ENCODE measurements at regions not wholly inside any gene's neighbourhood (a gene's known extent, or its start where the extent isn't known, plus 50 kb on each side); places are given as distances from the start of the nearest gene placed in this dataset.
A peak's percentile ranks its signal among the peaks of the same experiment; 100 is the strongest.

DNA sequence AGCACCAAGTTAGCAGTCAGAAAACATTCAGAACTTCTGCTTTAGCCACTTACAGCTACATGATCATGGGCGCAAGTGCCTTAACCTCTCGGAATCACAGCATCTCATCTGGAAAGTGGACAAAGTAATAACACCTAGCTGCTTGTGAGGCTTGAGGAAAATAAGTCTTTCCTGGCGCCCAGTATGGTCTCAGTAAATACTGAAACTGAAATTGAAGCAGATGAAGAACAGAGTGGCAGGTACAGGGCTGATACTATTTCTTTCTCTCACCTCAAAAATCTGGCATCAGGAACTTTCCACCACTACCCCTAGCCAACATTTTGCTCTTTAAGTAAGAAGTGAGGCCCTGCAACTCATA lies 129.7 kb upstream of the FUT8 start:
- Histone ChIP-seq H3K36me3 (ENCODE audit: control insufficient read depth, insufficient read depth, low read length) (no peaks in the 10 kb centered on the region), H3K4me1 (ENCODE audit: control insufficient read depth, insufficient read depth, low read length) (peaks cover 4% of the 10 kb centered on the region; the same call in 1 of the 2 replicates), H3K27me3 (ENCODE audit: control insufficient read depth, insufficient read depth, low read length) (no peaks in the 10 kb centered on the region), H3K9me3 (ENCODE audit: control insufficient read depth, insufficient read depth, low read depth, low read length) (no peaks in the 10 kb centered on the region), H3K27ac (ENCODE audit: low read length) (no peak overlapping the region), H3K4me3 (ENCODE audit: low read depth in 2 of 2, low read length in 2 of 2) (peak overlapping the region in 1 of 2 experiments; percentile 53; a peak in 2 of 4 replicates)
- in situ Hi-C loops (cut with HindIII; ENCODE audit: low pct_unique_long_range_greater_than_20kb, low sequenced_read_pairs): no loop called here
- peak; percentile 39; the same call in 1 of the 2 replicates for ATAC-seq
- POLR2A ChIA-PET: no interaction called here
- no peak for DNase-seq (ENCODE audit: low read depth, low spot score)
- no peak for TF ChIP-seq SIN3A (IDR thresholded peaks at IDR 0.05; ENCODE audit: borderline replicate concordance, insufficient read depth, low read depth, low read length)
- no peak for TF ChIP-seq TCF7L2 (IDR thresholded peaks at IDR 0.05; ENCODE audit: low read depth, low read length)
- no peak for TF ChIP-seq POLR2AphosphoS5 (IDR thresholded peaks at IDR 0.05; ENCODE audit: low read depth, low read length)
- TF ChIP-seq, protein P1, sequence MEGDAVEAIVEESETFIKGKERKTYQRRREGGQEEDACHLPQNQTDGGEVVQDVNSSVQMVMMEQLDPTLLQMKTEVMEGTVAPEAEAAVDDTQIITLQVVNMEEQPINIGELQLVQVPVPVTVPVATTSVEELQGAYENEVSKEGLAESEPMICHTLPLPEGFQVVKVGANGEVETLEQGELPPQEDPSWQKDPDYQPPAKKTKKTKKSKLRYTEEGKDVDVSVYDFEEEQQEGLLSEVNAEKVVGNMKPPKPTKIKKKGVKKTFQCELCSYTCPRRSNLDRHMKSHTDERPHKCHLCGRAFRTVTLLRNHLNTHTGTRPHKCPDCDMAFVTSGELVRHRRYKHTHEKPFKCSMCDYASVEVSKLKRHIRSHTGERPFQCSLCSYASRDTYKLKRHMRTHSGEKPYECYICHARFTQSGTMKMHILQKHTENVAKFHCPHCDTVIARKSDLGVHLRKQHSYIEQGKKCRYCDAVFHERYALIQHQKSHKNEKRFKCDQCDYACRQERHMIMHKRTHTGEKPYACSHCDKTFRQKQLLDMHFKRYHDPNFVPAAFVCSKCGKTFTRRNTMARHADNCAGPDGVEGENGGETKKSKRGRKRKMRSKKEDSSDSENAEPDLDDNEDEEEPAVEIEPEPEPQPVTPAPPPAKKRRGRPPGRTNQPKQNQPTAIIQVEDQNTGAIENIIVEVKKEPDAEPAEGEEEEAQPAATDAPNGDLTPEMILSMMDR (IDR thresholded peaks at IDR 0.05): no peak
- TF ChIP-seq, protein P2, sequence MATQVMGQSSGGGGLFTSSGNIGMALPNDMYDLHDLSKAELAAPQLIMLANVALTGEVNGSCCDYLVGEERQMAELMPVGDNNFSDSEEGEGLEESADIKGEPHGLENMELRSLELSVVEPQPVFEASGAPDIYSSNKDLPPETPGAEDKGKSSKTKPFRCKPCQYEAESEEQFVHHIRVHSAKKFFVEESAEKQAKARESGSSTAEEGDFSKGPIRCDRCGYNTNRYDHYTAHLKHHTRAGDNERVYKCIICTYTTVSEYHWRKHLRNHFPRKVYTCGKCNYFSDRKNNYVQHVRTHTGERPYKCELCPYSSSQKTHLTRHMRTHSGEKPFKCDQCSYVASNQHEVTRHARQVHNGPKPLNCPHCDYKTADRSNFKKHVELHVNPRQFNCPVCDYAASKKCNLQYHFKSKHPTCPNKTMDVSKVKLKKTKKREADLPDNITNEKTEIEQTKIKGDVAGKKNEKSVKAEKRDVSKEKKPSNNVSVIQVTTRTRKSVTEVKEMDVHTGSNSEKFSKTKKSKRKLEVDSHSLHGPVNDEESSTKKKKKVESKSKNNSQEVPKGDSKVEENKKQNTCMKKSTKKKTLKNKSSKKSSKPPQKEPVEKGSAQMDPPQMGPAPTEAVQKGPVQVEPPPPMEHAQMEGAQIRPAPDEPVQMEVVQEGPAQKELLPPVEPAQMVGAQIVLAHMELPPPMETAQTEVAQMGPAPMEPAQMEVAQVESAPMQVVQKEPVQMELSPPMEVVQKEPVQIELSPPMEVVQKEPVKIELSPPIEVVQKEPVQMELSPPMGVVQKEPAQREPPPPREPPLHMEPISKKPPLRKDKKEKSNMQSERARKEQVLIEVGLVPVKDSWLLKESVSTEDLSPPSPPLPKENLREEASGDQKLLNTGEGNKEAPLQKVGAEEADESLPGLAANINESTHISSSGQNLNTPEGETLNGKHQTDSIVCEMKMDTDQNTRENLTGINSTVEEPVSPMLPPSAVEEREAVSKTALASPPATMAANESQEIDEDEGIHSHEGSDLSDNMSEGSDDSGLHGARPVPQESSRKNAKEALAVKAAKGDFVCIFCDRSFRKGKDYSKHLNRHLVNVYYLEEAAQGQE (IDR thresholded peaks at IDR 0.05; ENCODE audit: insufficient read depth in 1 of 2, low read depth in 2 of 2, low read length in 1 of 2): no peak
- intact Hi-C loops (cut with micrococcal nuclease; ENCODE audit: unreplicated experiment): no loop called here
- CTCF ChIA-PET: no interaction called here
- BruUV-seq (replicated peaks): no TSS peak

DNA sequence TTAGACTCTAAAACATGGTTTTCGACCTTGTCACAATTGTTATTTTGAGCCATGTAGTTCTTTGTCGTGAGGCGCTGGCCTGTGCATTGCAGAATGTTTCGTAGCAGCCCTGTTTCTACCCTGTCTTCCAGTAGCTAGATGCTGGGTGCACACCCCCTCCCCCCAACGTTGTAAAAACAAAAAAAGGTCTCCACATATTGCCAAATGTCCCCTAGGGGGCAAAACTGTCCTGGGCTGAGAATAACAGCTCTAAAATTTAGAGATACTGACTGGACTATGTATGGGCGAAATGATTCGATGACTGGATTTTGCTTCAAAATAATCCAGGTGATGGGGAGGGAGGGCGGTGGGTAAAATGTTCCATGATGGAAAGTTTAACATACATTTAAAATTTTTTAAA lies 126.1 kb upstream of the FUT8 start:
- no peak for ATAC-seq
- Histone ChIP-seq H3K9me3 (ENCODE audit: control insufficient read depth, insufficient read depth, low read depth, low read length) (no peaks in the 10 kb centered on the region), H3K4me3 (ENCODE audit: low read depth in 2 of 2, low read length in 2 of 2) (no peak overlapping the region), H3K27me3 (ENCODE audit: control insufficient read depth, insufficient read depth, low read length) (no peaks in the 10 kb centered on the region), H3K4me1 (ENCODE audit: control insufficient read depth, insufficient read depth, low read length) (peaks cover 4% of the 10 kb centered on the region; the same call in 1 of the 2 replicates), H3K27ac (ENCODE audit: low read length) (no peak overlapping the region), H3K36me3 (ENCODE audit: control insufficient read depth, insufficient read depth, low read length) (no peaks in the 10 kb centered on the region)
- TF ChIP-seq SIN3A (IDR thresholded peaks at IDR 0.05; ENCODE audit: borderline replicate concordance, insufficient read depth, low read depth, low read length): no peak
- TF ChIP-seq, protein P2 (IDR thresholded peaks at IDR 0.05; ENCODE audit: insufficient read depth in 1 of 2, low read depth in 2 of 2, low read length in 1 of 2): no peak
- no peak for TF ChIP-seq TCF7L2 (IDR thresholded peaks at IDR 0.05; ENCODE audit: low read depth, low read length)
- TF ChIP-seq, protein P1 (IDR thresholded peaks at IDR 0.05): no peak
- TF ChIP-seq POLR2AphosphoS5 (IDR thresholded peaks at IDR 0.05; ENCODE audit: low read depth, low read length): no peak
- in situ Hi-C loops (cut with HindIII; ENCODE audit: low pct_unique_long_range_greater_than_20kb, low sequenced_read_pairs) (no loop called here), intact Hi-C loops (cut with micrococcal nuclease; ENCODE audit: unreplicated experiment) (no loop called here)
- no peak for DNase-seq (ENCODE audit: low read depth, low spot score)
- CTCF ChIA-PET: no interaction called here
- no TSS peak for BruUV-seq (replicated peaks)
- POLR2A ChIA-PET: no interaction called here

Measured in Panc1 (cell line).